ENCODE measurements at regions not wholly inside any gene's neighbourhood (a gene's known extent, or its start where the extent isn't known, plus 50 kb on each side); places are given as distances from the start of the nearest gene placed in this dataset.

GRCh38 chrX:4173743-4174142 lies 460.3 kb upstream of the PRKX start:
- Histone ChIP-seq H3K27ac (ENCODE audit: insufficient read depth, low read depth, low read length) (no peak overlapping the region), H3K4me2 (ENCODE audit: insufficient read depth, low read length) (no peak overlapping the region), H3K9me1 (replicated peaks; ENCODE audit: control insufficient read depth, extremely low read depth, insufficient read depth, low read length) (no peaks in the 10 kb centered on the region), H3K36me3 (ENCODE audit: control insufficient read depth in 2 of 2, extremely low read depth in 1 of 2, insufficient read depth in 2 of 2, low read length in 2 of 2) (no peaks in the 10 kb centered on the region), H3K79me2 (ENCODE audit: control insufficient read depth, insufficient read depth, low read length) (no peaks in the 10 kb centered on the region), H3K9me3 (replicated peaks; ENCODE audit: control insufficient read depth, insufficient read depth, low read length) (no peaks in the 10 kb centered on the region), H3K4me1 (ENCODE audit: control insufficient read depth, extremely low read depth, insufficient read depth, low read length) (no peaks in the 10 kb centered on the region), H3K4me3 (replicated peaks in 1 of 3; ENCODE audit: insufficient read depth in 1 of 3, low read depth in 1 of 3, low read length in 3 of 3) (no peak overlapping the region), H3K27me3 (ENCODE audit: control insufficient read depth in 2 of 2, insufficient read depth in 2 of 2, low read length in 2 of 2) (no peaks in the 10 kb centered on the region), H2AFZ (ENCODE audit: low read depth, low read length) (no peak overlapping the region), H3K9ac (replicated peaks; ENCODE audit: extremely low read depth, insufficient read depth, low read length) (no peak overlapping the region), H4K20me1 (replicated peaks; ENCODE audit: control insufficient read depth, extremely low read depth, insufficient read depth, low read length) (no peaks in the 10 kb centered on the region)
- CTCF ChIA-PET, result no interaction called here
- no TSS peak for BruUV-seq (replicated peaks)
- POLR2A ChIA-PET, result no interaction called here
- dilution Hi-C loops (cut with MboI; ENCODE audit: extremely low pct_ligation_motif_present, low sequenced_read_pairs) (no loop called here), intact Hi-C loops (cut with micrococcal nuclease) (no loop called here)
- no peak for TF ChIP-seq FOS (IDR thresholded peaks at IDR 0.05; ENCODE audit: borderline replicate concordance, insufficient read depth, low read length)
- DNase-seq (ENCODE audit: low read depth, low spot score) (no peak), FAIRE-seq (no peak)

- no peak for TF ChIP-seq GATA2 (IDR thresholded peaks at IDR 0.05; ENCODE audit: insufficient read depth, insufficient read length, low read depth, low read length)
- TF ChIP-seq EZH2 (IDR thresholded peaks at IDR 0.05; ENCODE audit: borderline replicate concordance, low read depth, low read length, severe bottlenecking), result no peak
- no peak for TF ChIP-seq CTCF (IDR thresholded peaks at IDR 0.05; ENCODE audit: extremely low read depth in 1 of 2, insufficient read depth in 1 of 2, low read depth in 1 of 2, low read length in 2 of 2)
- no peak for TF ChIP-seq MAX (IDR thresholded peaks at IDR 0.05; ENCODE audit: insufficient read depth, insufficient read length)
- no peak for TF ChIP-seq POLR2AphosphoS5 (IDR thresholded peaks at IDR 0.05; ENCODE audit: insufficient read depth, low read depth, low read length)
- TF ChIP-seq FOS (IDR thresholded peaks at IDR 0.05; ENCODE audit: borderline replicate concordance, insufficient read depth, low read length), result no peak
- TF ChIP-seq POLR2A (IDR thresholded peaks at IDR 0.05; ENCODE audit: low read depth, low read length), result no peak
- no peak for TF ChIP-seq JUN (IDR thresholded peaks at IDR 0.05; ENCODE audit: borderline replicate concordance, insufficient read depth, insufficient read length, low read depth)
- TF ChIP-seq MYC (IDR thresholded peaks at IDR 0.05; ENCODE audit: low read depth, low read length), result no peak
- Histone ChIP-seq H3K79me2 (ENCODE audit: control insufficient read depth, insufficient read depth, low read length) (no peaks in the 10 kb centered on the region), H3K9me1 (replicated peaks; ENCODE audit: control insufficient read depth, extremely low read depth, insufficient read depth, low read length) (no peaks in the 10 kb centered on the region), H3K4me3 (replicated peaks in 1 of 3; ENCODE audit: insufficient read depth in 1 of 3, low read depth in 1 of 3, low read length in 3 of 3) (no peak overlapping the region), H3K36me3 (ENCODE audit: control insufficient read depth in 2 of 2, extremely low read depth in 1 of 2, insufficient read depth in 2 of 2, low read length in 2 of 2) (no peaks in the 10 kb centered on the region), H3K27ac (ENCODE audit: insufficient read depth, low read depth, low read length) (no peak overlapping the region), H2AFZ (ENCODE audit: low read depth, low read length) (no peak overlapping the region), H4K20me1 (replicated peaks; ENCODE audit: control insufficient read depth, extremely low read depth, insufficient read depth, low read length) (no peaks in the 10 kb centered on the region), H3K27me3 (ENCODE audit: control insufficient read depth in 2 of 2, insufficient read depth in 2 of 2, low read length in 2 of 2) (no peaks in the 10 kb centered on the region), H3K4me1 (ENCODE audit: control insufficient read depth, extremely low read depth, insufficient read depth, low read length) (no peaks in the 10 kb centered on the region), H3K9me3 (replicated peaks; ENCODE audit: control insufficient read depth, insufficient read depth, low read length) (no peaks in the 10 kb centered on the region), H3K4me2 (ENCODE audit: insufficient read depth, low read length) (no peak overlapping the region), H3K9ac (replicated peaks; ENCODE audit: extremely low read depth, insufficient read depth, low read length) (no peak overlapping the region)
- ChIA-PET POLR2A (no interaction called here), CTCF (no interaction called here)
- no peak for DNase-seq (ENCODE audit: low read depth, low spot score)
- no TSS peak for BruUV-seq (replicated peaks)
- dilution Hi-C loops (cut with MboI; ENCODE audit: extremely low pct_ligation_motif_present, low sequenced_read_pairs) (no loop called here), intact Hi-C loops (cut with micrococcal nuclease) (no loop called here)
- FAIRE-seq, result no peak
Measured at GRCh38 chrX:4151798-4152197, 438.3 kb upstream of the PRKX start.
